Loucy (cell line): ENCODE measurements at regions not wholly inside any gene's neighbourhood (a gene's known extent, or its start where the extent isn't known, plus 50 kb on each side); places are given as distances from the start of the nearest gene placed in this dataset.

Source experiments
- CTCF ChIP-seq: fragments of 200-600 bp; sonication (generic); conservative IDR thresholded peaks from 2 replicates; pipeline ENCODE4 v1.5.1; 2014; ENCODE audit warnings: mild to moderate bottlenecking, antibody characterized with exemption, low read length
- EZH2phosphoT487 ChIP-seq: fragments of 200-600 bp; IDR thresholded peaks from 2 replicates; pipeline ENCODE4 v1.6.1; 2018; ENCODE audit warnings: antibody characterized with exemption, mild to moderate bottlenecking, moderate library complexity, borderline replicate concordance

- TF ChIP-seq CTCF (peak; percentile 22), EZH2phosphoT487 (no peak)
Observed at GRCh38 chr5:20833081-20833627, 845.2 kb upstream of the CDH18 start.
